GM18907 (cell line): ENCODE measurements at regions not wholly inside any gene's neighbourhood (a gene's known extent, or its start where the extent isn't known, plus 50 kb on each side); places are given as distances from the start of the nearest gene placed in this dataset.
"Not testable (repeated sequence)": the region's sequence is repeated elsewhere in the genome, so short reads cannot be mapped to it uniquely, and the experiment has no call there.

Source experiments
- ATAC-seq: cut with Tn5 transposase; IDR thresholded peaks from one replicate; pipeline ENCODE4 v1.9.1; 2021; ENCODE audit warnings: mild to moderate bottlenecking, moderate library complexity; ENCODE audit not compliant: unreplicated experiment

DNA sequence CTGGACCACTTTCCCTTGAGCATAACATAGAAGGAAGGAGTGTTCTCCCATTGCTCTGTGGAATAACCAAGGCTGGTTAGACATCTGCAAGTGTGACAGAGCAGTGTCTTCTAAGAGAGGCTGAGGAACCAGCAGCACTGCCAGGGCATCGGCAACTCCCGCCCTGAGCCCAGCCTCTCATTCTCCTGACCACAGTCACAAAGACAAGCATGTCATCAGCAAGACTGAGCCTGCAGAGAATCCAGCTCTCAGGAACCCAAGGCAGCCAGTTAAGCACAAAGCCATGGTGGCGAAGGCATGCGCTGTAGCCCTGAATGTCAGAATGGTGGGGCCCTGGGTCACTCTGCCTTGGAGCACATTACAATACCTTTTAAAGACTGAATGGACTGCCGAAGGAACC is 253.9 kb downstream of the AGTPBP1 start:
- ATAC-seq = no peak

- ATAC-seq = no peak
Measured at GRCh38 chr9:85484235-85484634, 257.5 kb downstream of the AGTPBP1 start.

DNA sequence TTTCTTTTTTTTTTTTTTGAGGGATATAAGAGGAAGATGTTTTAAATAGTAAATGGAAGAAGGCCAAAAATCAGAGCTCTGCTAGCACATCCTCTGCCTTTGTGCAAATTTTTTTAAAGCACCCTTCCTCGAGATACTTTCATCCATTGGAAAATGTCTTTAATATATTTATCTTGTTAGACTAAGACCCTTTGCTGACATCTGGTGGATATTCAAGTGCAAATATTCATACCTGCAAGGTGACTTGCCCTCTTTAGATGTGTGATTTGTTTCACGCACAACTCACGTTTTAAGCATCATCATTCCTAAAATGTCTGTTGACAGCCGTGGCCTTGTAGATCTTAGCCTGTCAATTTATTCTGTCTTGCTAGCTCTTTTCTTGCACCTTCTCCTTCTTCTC is 258.5 kb downstream of the AGTPBP1 start:
- ATAC-seq = no peak

DNA sequence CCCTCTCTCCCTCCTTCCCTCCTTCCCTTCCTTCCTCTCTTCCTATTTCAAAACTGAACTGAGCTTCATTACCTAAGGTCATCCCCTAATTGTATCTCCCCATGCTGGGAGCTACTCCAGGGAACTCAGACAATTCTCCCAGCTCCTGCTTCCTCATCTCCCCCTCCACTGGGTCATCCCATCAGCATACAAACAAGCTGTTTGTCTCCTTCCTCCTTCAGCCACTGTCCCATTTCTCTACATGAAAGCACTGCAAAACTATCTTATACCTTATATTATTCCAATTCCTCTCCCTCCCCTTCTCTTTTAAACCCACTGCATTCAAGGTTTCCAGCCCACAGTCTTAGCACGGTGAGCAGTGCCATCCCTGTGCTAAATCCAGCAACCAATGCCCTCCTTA is 262.4 kb downstream of the AGTPBP1 start:
- ATAC-seq = no peak

DNA sequence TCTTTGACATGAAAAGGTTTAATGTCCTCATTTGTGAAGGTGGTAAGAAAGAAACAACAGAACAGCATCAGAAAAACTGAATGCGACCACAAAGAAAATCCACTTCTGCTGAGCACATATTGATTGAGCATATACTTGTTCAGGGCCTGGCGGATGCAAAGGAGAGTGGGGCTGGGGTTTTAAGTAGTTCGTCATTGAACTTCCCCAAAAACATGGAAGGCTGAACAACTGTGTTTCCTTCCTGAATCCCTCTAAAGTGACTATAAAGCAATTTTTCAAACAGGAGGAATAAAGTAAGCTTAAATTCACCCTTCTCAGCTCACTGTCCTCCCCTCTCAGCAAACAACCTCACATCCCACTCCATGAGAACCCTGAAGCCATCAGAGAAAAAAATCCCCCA is 262.9 kb downstream of the AGTPBP1 start:
- ATAC-seq = no peak

DNA sequence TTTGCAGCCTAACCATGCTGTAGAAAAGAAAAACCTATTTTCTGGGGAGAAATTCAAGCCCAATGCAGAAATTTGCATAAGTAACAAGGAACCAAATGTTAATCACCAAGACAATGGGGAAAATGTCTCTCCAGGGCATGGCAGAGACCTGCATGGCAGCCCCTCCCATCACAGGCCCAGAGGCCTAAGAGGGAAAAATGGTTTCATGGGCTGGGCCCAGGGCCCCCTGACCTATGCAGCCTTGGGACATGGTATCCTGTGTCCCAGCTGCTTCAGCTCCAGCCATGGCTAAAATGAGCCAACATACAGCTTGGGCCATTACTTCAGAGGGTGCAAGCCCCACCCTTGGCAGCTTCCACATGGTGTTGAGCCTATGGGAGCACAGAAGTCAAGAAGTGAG is 266.9 kb downstream of the AGTPBP1 start:
- not testable (repeated sequence) for ATAC-seq

DNA sequence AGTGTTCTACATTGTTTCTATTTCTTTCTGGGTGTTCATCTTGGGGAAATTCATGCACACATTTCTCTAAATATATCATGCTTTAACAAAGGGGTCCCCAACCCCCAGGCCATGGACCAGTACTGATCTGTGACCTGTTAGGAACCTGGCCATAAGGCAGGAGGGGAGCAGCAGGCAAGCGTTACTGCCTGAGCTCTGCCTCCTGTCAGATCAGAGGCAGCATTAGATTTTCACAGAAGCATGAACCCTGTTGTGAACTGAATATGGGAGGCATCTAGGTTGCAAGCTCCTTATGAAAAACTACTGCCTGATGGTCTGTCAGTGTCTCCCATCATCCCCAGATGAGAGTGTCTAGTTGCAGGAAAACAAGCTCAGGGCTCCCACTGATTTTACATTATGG is 270.0 kb downstream of the AGTPBP1 start:
- no peak for ATAC-seq

GRCh38 chr9:85469041-85469440 is 272.7 kb downstream of the AGTPBP1 start:
- ATAC-seq = no peak

GRCh38 chr9:85466834-85467233 is 274.9 kb downstream of the AGTPBP1 start:
- ATAC-seq = no peak

GRCh38 chr9:85458114-85458864 is 283.5 kb downstream of the AGTPBP1 start:
- ATAC-seq = not testable (repeated sequence)

GRCh38 chr9:85453850-85454249 is 287.9 kb downstream of the AGTPBP1 start:
- ATAC-seq = no peak

- ATAC-seq = no peak
Measured at GRCh38 chr9:85452841-85453240, 288.9 kb downstream of the AGTPBP1 start.

DNA sequence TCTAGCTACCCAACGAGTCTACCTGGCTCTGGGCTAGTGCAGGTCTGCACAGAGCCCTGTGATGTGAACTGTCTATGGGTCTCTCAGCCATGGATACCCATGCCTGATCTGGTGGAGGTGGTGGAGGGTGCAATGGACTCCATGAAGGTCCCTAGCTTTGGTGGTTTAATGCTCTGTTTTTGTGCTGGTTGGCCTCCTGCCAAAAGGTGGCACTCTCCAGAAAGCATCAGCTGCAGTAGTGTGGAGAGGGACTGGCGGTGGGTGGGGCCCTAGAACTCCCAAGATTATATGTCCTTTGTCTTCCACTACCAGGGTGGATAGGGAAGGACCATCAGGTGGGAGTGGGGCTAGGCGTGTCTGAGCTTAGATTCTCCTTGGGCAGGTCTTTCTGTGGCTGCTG is 290.1 kb downstream of the AGTPBP1 start:
- no peak for ATAC-seq

GRCh38 chr9:85445887-85446286 is 295.9 kb downstream of the AGTPBP1 start:
- no peak for ATAC-seq

- no peak for ATAC-seq
Measured at GRCh38 chr9:85444243-85444642, 297.5 kb downstream of the AGTPBP1 start.

- ATAC-seq = no peak
Measured at GRCh38 chr9:85443190-85443598, 298.6 kb downstream of the AGTPBP1 start.

DNA sequence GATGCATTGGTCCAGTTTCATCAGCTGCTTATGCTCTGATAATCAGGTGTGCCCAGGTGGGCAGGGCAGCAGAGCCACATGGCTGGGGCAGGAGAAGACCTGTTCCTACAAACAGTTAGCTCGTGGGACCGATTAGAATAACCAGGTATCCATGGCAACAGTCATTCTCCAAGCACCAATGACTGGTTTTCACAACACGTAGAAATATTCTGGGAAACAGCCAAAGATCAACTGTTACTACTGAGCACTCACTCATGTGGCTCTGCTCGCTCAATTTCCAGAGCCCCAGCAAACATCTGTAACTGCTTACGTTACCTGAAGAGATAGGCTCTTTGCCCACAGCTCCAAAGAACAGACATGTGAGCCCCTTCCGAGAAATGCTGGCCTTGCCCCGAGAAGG is 302.0 kb downstream of the AGTPBP1 start:
- no peak for ATAC-seq

GRCh38 chr9:85433956-85434355 is 307.8 kb downstream of the AGTPBP1 start:
- not testable (repeated sequence) for ATAC-seq

- ATAC-seq = not testable (repeated sequence)
Measured at GRCh38 chr9:85433551-85433950, 308.2 kb downstream of the AGTPBP1 start.

GRCh38 chr9:85433046-85433445 is 308.7 kb downstream of the AGTPBP1 start:
- ATAC-seq = no peak

DNA sequence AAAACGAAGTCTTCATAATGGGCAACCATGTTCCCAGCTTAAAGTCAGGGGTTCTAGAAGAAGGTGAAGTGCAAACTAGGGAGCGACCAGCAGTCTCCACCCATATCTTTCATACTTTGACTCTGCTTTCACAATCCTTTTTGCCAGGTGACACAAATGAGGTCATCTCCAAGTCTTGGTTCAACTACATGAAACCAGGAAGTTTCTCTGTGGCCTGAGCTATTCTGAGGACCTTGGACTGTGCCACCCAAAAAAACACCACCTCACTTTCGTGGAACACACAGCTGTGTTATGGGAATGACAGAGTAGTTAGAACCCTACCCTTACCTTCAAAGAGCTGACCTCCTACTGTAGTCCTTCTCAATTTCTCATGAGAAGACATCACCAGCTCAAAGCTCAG is 309.2 kb downstream of the AGTPBP1 start:
- no peak for ATAC-seq

- ATAC-seq = no peak
Measured at GRCh38 chr9:85431339-85432102, 310.2 kb downstream of the AGTPBP1 start.
